H1 (cell line): ENCODE measurements at regions not wholly inside any gene's neighbourhood (a gene's known extent, or its start where the extent isn't known, plus 50 kb on each side); places are given as distances from the start of the nearest gene placed in this dataset.

Source experiments
- CTCF ChIA-PET: fragments of 300-600 bp; sonication (Branson Sonifier 250); formaldehyde crosslinking; loops from one replicate; lab custom pipeline; 2021; ENCODE audit not compliant: partially characterized antibody; lab: Charles Lee
- POLR2A ChIA-PET: fragments of 300-600 bp; sonication (Branson Sonifier 250); formaldehyde crosslinking; loops from one replicate; lab custom pipeline; 2021; ENCODE audit warnings: inconsistent platforms; ENCODE audit not compliant: partially characterized antibody; lab: Charles Lee
- DNase-seq, 2 experiments: peaks; one replicate each; pipeline versions ENCODE4 v3.0.0 to v3.0.0-alpha.2; 2010 to 2022; ENCODE audit warnings: low spot score in 2 of 2, low read depth in 1 of 2, mixed read lengths in 1 of 2
- FAIRE-seq: peaks from 2 replicates; lab custom pipeline; 2011; peaks lifted over from hg19 to GRCh38; lab: Jason Lieb, UNC
- H2AFZ ChIP-seq: 2 replicates; pipeline ENCODE4 v1.8.1; 2012; ENCODE audit warnings: low read length, inconsistent platforms
- H2AK5ac ChIP-seq: 2 replicates; pipeline ENCODE4 v1.6.1; 2013; ENCODE audit warnings: low read depth, low read length
- H2BK120ac ChIP-seq: replicated peaks from 2 replicates; pipeline ENCODE3; 2013; ENCODE audit warnings: low read depth, low read length, inconsistent platforms
- H2BK12ac ChIP-seq: 2 replicates; pipeline ENCODE4 v1.6.1; 2013; ENCODE audit warnings: low read depth, low read length
- H2BK15ac ChIP-seq: 2 replicates; pipeline ENCODE4 v1.6.1; 2013; ENCODE audit warnings: low read length
- H2BK20ac ChIP-seq: 2 replicates; pipeline ENCODE4 v1.6.1; 2013; ENCODE audit warnings: low read length
- H2BK5ac ChIP-seq: 2 replicates; pipeline ENCODE4 v1.6.1; 2013; ENCODE audit warnings: low read depth, low read length
- H3K14ac ChIP-seq: 2 replicates; pipeline ENCODE4 v1.6.1; 2013; ENCODE audit warnings: inconsistent platforms; ENCODE audit not compliant: insufficient read length
- H3K18ac ChIP-seq: 2 replicates; pipeline ENCODE4 v1.6.1; 2013; ENCODE audit warnings: low read length; ENCODE audit errors: extremely low read depth
- H3K23ac ChIP-seq: 2 replicates; pipeline ENCODE4 v1.6.1; 2013; ENCODE audit warnings: inconsistent platforms; ENCODE audit not compliant: insufficient read length
- H3K23me2 ChIP-seq: 2 replicates; pipeline ENCODE4 v1.6.1; 2013; ENCODE audit warnings: low read depth, low read length
- H3K27ac ChIP-seq: 2 replicates; pipeline ENCODE4 v1.6.1; 2011; ENCODE audit warnings: low read depth, low read length, inconsistent platforms
- H3K27me3 ChIP-seq, 4 experiments: replicated peaks in 1 of 4; 1 replicate in 1 of 4; 2 replicates in 3 of 4; pipeline versions ENCODE4 v1.6.1 to v1.8.1; 2011 to 2013; ENCODE audit warnings: low read length in 3 of 4, mild to moderate bottlenecking in 3 of 4, inconsistent platforms in 2 of 4, mixed read lengths in 2 of 4, moderate library complexity in 1 of 4; ENCODE audit not compliant: control insufficient read depth in 3 of 4, insufficient read depth in 3 of 4; ENCODE audit errors: extremely low read depth in 1 of 4
- H3K36me3 ChIP-seq, 4 experiments: 2 replicates each; pipeline versions ENCODE4 v1.6.1 to v1.8.1; 2011 to 2013; ENCODE audit warnings: mild to moderate bottlenecking in 4 of 4, low read length in 3 of 4, moderate library complexity in 2 of 4, control low read depth in 1 of 4, inconsistent platforms in 1 of 4; ENCODE audit not compliant: insufficient read depth in 4 of 4, control insufficient read depth in 2 of 4
- H3K4ac ChIP-seq: replicated peaks from 2 replicates; pipeline ENCODE3; 2013; ENCODE audit warnings: low read length, low read depth, mixed read lengths, inconsistent platforms; ENCODE audit not compliant: insufficient read length
- H3K4me1 ChIP-seq, 4 experiments: replicated peaks in 1 of 4; 1 replicate in 1 of 4; 2 replicates in 3 of 4; pipeline versions ENCODE4 v1.6.1 to v1.8.1; 2011 to 2013; ENCODE audit warnings: low read length in 3 of 4, inconsistent platforms in 2 of 4, mixed read lengths in 1 of 4; ENCODE audit not compliant: insufficient read depth in 4 of 4, control insufficient read depth in 3 of 4
- H3K4me2 ChIP-seq, 2 experiments: 2 replicates each; pipeline versions ENCODE4 v1.6.1 to v1.8.1; 2011 to 2013; ENCODE audit warnings: low read depth in 2 of 2, low read length in 2 of 2, control low read depth in 1 of 2, inconsistent platforms in 1 of 2, mild to moderate bottlenecking in 1 of 2; ENCODE audit not compliant: insufficient read depth in 1 of 2
- H3K4me3 ChIP-seq, 4 experiments: fragments of 200-600, 300-600 bp in 1 of 4; sonication (generic), shearing (Covaris generic), sonication (Bioruptor Twin) in 1 of 4; 2 replicates each; pipeline versions ENCODE4 v1.5.1 to v1.8.1; 2011 to 2016; ENCODE audit warnings: low read length in 4 of 4, low read depth in 3 of 4, control low read depth in 2 of 4, inconsistent platforms in 2 of 4, mild to moderate bottlenecking in 2 of 4, mixed read lengths in 1 of 4, moderate library complexity in 1 of 4; ENCODE audit not compliant: insufficient read depth in 2 of 4; ENCODE audit errors: extremely low read depth in 1 of 4
- H3K56ac ChIP-seq: replicated peaks from 2 replicates; pipeline ENCODE3; 2013; ENCODE audit warnings: low read depth, mild to moderate bottlenecking, mixed read lengths, low read length, inconsistent platforms; ENCODE audit not compliant: insufficient read length
- H3K79me1 ChIP-seq: 2 replicates; pipeline ENCODE4 v1.6.1; 2013; ENCODE audit warnings: low read depth, low read length, control low read depth
- H3K79me2 ChIP-seq, 2 experiments: 2 replicates each; pipeline versions ENCODE4 v1.6.1 to v1.8.1; 2012 to 2013; ENCODE audit warnings: low read length in 2 of 2, mild to moderate bottlenecking in 2 of 2, inconsistent platforms in 1 of 2; ENCODE audit not compliant: insufficient read depth in 2 of 2, control insufficient read depth in 1 of 2
- H3K9ac ChIP-seq, 4 experiments: replicated peaks in 1 of 4; 1 replicate in 1 of 4; 2 replicates in 3 of 4; pipeline versions ENCODE4 v1.6.1 to v1.8.1; 2011 to 2013; ENCODE audit warnings: low read depth in 3 of 4, low read length in 3 of 4, control low read depth in 2 of 4, mild to moderate bottlenecking in 2 of 4, moderate library complexity in 2 of 4, inconsistent platforms in 1 of 4; ENCODE audit errors: extremely low read depth in 1 of 4
- H3K9me3 ChIP-seq, 2 experiments: 2 replicates each; pipeline versions ENCODE4 v1.6.1 to v1.8.1; 2012 to 2013; ENCODE audit warnings: mild to moderate bottlenecking in 2 of 2, moderate library complexity in 2 of 2, control low read depth in 1 of 2, inconsistent platforms in 1 of 2, low read depth in 1 of 2, low read length in 1 of 2, mixed read lengths in 1 of 2; ENCODE audit not compliant: insufficient read depth in 2 of 2
- H4K20me1 ChIP-seq, 2 experiments: replicated peaks in 1 of 2; 2 replicates each; pipeline versions ENCODE3 to v1.8.1; 2011 to 2013; ENCODE audit warnings: inconsistent platforms in 2 of 2, low read length in 2 of 2, mild to moderate bottlenecking in 1 of 2; ENCODE audit not compliant: insufficient read depth in 2 of 2, control insufficient read depth in 1 of 2
- H4K5ac ChIP-seq: 2 replicates; pipeline ENCODE4 v1.6.1; 2013; ENCODE audit warnings: low read length, low read depth, mixed read lengths, inconsistent platforms; ENCODE audit not compliant: insufficient read length
- H4K8ac ChIP-seq: 2 replicates; pipeline ENCODE4 v1.8.0; 2013; ENCODE audit warnings: mild to moderate bottlenecking, moderate library complexity, low read length, inconsistent platforms; ENCODE audit not compliant: insufficient read depth; ENCODE audit errors: extremely low read depth
- H4K91ac ChIP-seq: replicated peaks from 2 replicates; pipeline ENCODE3; 2013; ENCODE audit warnings: low read length, mixed read lengths, inconsistent platforms; ENCODE audit not compliant: insufficient read length
- CREB1 ChIP-seq: IDR thresholded peaks from 2 replicates; pipeline ENCODE4 v1.6.1; 2012; ENCODE audit warnings: inconsistent platforms
- KDM1A ChIP-seq: fragments of 200-600, 300-600 bp; sonication (generic); IDR thresholded peaks from 2 replicates; pipeline ENCODE4 v1.7.1; 2016; ENCODE audit warnings: mild to moderate bottlenecking, low read length, borderline replicate concordance
- PHF8 ChIP-seq: fragments of 200-600 bp; sonication (generic); conservative IDR thresholded peaks from 2 replicates; pipeline ENCODE4 v1.7.1; 2012; ENCODE audit warnings: low read depth, mild to moderate bottlenecking, inconsistent platforms, low read length, moderate library complexity
- SAP30 ChIP-seq: fragments of 300-600 bp; sonication (generic); IDR thresholded peaks from 2 replicates; pipeline ENCODE4 v1.7.1; 2012; ENCODE audit warnings: low read length, moderate library complexity, mild to moderate bottlenecking, inconsistent platforms; ENCODE audit not compliant: insufficient read depth, insufficient replicate concordance
- SP1 ChIP-seq: IDR thresholded peaks from 2 replicates; pipeline ENCODE4 v1.6.1; 2011; ENCODE audit warnings: low read depth, low read length
- TEAD4 ChIP-seq: IDR thresholded peaks from 2 replicates; pipeline ENCODE4 v1.6.1; 2012; ENCODE audit warnings: low read depth, low read length, inconsistent platforms, mixed read lengths
- WGBS, 2 experiments: shearing (Covaris generic) in 1 of 2; methylation state at CpG; one replicate each; pipeline versions ENCODE4 v1.1.6 to v1.1.7; 2013 to 2015; ENCODE audit warnings: low lambda C conversion rate in 2 of 2, mixed read lengths in 2 of 2, inconsistent platforms in 1 of 2, low coverage in 1 of 2, missing lambda C conversion rate in 1 of 2; ENCODE audit not compliant: insufficient replicate concordance in 2 of 2, insufficient coverage in 1 of 2, insufficient read length in 1 of 2; ENCODE audit errors: extremely low coverage in 1 of 2, missing lambda C conversion rate in 1 of 2; 5-methylcytosine and 5-hydroxymethylcytosine counted together
- TF ChIP-seq, protein P1 (sequence below): IDR thresholded peaks from 2 replicates; pipeline ENCODE4 v1.6.1; 2012; ENCODE audit warnings: inconsistent platforms
- TF ChIP-seq, protein P2 (sequence below): IDR thresholded peaks from 2 replicates; pipeline ENCODE4 v1.6.1; 2012; ENCODE audit warnings: low read length, inconsistent platforms
- TF ChIP-seq, protein P3 (sequence below), 3 experiments: IDR thresholded peaks; 1 replicate in 2 of 3; 2 replicates in 1 of 3; pipeline versions ENCODE4 v1.5.1 to v1.6.1; 2011; ENCODE audit warnings: low read length in 3 of 3, mild to moderate bottlenecking in 3 of 3, inconsistent platforms in 2 of 3, low read depth in 1 of 3, moderate library complexity in 1 of 3; ENCODE audit not compliant: insufficient read depth in 1 of 3; ENCODE audit errors: control extremely low read depth in 1 of 3

DNA sequence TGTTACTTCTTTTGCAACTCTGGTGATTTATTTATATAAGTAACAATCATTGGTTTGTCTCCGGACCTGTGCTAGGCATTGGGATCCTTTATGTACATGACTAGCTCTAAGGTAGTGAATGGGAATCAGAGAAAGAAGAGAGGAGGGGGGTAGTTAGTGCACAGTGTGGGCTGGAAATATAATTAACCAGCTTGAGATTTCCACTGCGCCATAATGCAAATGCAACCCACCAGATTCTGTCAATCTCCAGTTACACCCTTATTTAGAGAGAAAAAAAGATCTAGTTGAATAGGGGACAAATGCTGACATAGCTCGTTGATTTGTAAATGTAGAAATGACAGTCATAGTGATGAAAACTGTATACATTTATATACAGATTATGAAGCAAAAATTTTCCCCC is 342.2 kb upstream of the SLC30A5 start:
- DNase-seq (no peak), FAIRE-seq (no peak)
- no peaks in the 10 kb centered on the region for H3K9me3 ChIP-seq
- no peak overlapping the region for H3K18ac ChIP-seq
- no peak overlapping the region for H2BK20ac ChIP-seq
- H2BK120ac ChIP-seq: no peak overlapping the region
- no peaks in the 10 kb centered on the region for H3K27me3 ChIP-seq
- H2BK12ac ChIP-seq: no peak overlapping the region
- H4K91ac ChIP-seq: no peak overlapping the region
- no peaks in the 10 kb centered on the region for H3K79me1 ChIP-seq
- whole genome bisulfite sequencing, 2 experiments: 93% methylated on average over 3 of the region's 3 CpGs; no CpG with 5 or more reads in 1 of the 2 experiments
- no peaks in the 10 kb centered on the region for H4K20me1 ChIP-seq
- no peak overlapping the region for H4K5ac ChIP-seq
- H3K79me2 ChIP-seq: no peaks in the 10 kb centered on the region
- no peak overlapping the region for H3K56ac ChIP-seq
- H3K27ac ChIP-seq: no peak overlapping the region
- H3K4me3 ChIP-seq: no peak overlapping the region
- H3K23ac ChIP-seq: no peak overlapping the region
- peak overlapping the region; percentile 69 for H3K4ac ChIP-seq
- no peak overlapping the region for H2BK15ac ChIP-seq
- no peak overlapping the region for H3K9ac ChIP-seq
- H2BK5ac ChIP-seq: no peak overlapping the region
- ChIA-PET CTCF (interaction anchor here (1.0 to 1.5 kb wide), 4 partner anchors 17 to 465 kb away, joined by 3 to 5 read pairs (median 3); no protein-coding TSS in a partner anchor), POLR2A (no interaction called here)
- H3K36me3 ChIP-seq: no peaks in the 10 kb centered on the region
- peaks cover 0 to 5% (median 2%) of the 10 kb centered on the region in 4 experiments; a peak in 2 of 7 replicates for H3K4me1 ChIP-seq
- H3K23me2 ChIP-seq: no peaks in the 10 kb centered on the region
- no peak overlapping the region for H3K4me2 ChIP-seq
- H3K14ac ChIP-seq: no peak overlapping the region
- no peak overlapping the region for H2AK5ac ChIP-seq
- H2AFZ ChIP-seq: peak overlapping the region; percentile 47; the same call in 1 of the 2 replicates
- H4K8ac ChIP-seq: no peak overlapping the region
- TF ChIP-seq, protein P1, sequence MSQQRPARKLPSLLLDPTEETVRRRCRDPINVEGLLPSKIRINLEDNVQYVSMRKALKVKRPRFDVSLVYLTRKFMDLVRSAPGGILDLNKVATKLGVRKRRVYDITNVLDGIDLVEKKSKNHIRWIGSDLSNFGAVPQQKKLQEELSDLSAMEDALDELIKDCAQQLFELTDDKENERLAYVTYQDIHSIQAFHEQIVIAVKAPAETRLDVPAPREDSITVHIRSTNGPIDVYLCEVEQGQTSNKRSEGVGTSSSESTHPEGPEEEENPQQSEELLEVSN: no peak
- TF ChIP-seq SP1 (no peak), CREB1 (no peak), TEAD4 (no peak), PHF8 (no peak), KDM1A (no peak), SAP30 (no peak)
- TF ChIP-seq, protein P2, sequence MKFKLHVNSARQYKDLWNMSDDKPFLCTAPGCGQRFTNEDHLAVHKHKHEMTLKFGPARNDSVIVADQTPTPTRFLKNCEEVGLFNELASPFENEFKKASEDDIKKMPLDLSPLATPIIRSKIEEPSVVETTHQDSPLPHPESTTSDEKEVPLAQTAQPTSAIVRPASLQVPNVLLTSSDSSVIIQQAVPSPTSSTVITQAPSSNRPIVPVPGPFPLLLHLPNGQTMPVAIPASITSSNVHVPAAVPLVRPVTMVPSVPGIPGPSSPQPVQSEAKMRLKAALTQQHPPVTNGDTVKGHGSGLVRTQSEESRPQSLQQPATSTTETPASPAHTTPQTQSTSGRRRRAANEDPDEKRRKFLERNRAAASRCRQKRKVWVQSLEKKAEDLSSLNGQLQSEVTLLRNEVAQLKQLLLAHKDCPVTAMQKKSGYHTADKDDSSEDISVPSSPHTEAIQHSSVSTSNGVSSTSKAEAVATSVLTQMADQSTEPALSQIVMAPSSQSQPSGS: no peak
- TF ChIP-seq, protein P3, sequence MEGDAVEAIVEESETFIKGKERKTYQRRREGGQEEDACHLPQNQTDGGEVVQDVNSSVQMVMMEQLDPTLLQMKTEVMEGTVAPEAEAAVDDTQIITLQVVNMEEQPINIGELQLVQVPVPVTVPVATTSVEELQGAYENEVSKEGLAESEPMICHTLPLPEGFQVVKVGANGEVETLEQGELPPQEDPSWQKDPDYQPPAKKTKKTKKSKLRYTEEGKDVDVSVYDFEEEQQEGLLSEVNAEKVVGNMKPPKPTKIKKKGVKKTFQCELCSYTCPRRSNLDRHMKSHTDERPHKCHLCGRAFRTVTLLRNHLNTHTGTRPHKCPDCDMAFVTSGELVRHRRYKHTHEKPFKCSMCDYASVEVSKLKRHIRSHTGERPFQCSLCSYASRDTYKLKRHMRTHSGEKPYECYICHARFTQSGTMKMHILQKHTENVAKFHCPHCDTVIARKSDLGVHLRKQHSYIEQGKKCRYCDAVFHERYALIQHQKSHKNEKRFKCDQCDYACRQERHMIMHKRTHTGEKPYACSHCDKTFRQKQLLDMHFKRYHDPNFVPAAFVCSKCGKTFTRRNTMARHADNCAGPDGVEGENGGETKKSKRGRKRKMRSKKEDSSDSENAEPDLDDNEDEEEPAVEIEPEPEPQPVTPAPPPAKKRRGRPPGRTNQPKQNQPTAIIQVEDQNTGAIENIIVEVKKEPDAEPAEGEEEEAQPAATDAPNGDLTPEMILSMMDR (IDR thresholded peaks at IDR 0.05; ENCODE audit: control extremely low read depth in 1 of 3, insufficient read depth in 1 of 3, low read depth in 1 of 3, low read length in 3 of 3): no peak
